Psoas muscle (tissue), 7 donors: ENCODE measurements at regions not wholly inside any gene's neighbourhood (a gene's known extent, or its start where the extent isn't known, plus 50 kb on each side); places are given as distances from the start of the nearest gene placed in this dataset.

Experiments used
- ATAC-seq, 4 donors: fragments of 200-7000 bp; cut with Tn5 transposase; one replicate each; pipeline ENCODE4 v1.9.1; 2020; ENCODE audit warnings: moderate library complexity in 3 of 4, mild to moderate bottlenecking in 2 of 4
- DNase-seq, 2 donors: peaks; one replicate each; pipeline ENCODE4 v3.0.0-alpha.2; 2020
- H3K27ac ChIP-seq: fragments of 200-600 bp; one replicate; pipeline ENCODE4 v1.8.0; 2022
- H3K27me3 ChIP-seq, 3 donors: fragments of 200-600 bp in 1 of 3; one replicate each; pipeline versions ENCODE4 v1.6.1 to v1.8.0; 2013 to 2022; ENCODE audit warnings: low read length in 2 of 3, mild to moderate bottlenecking in 2 of 3, moderate library complexity in 1 of 3; ENCODE audit not compliant: insufficient read depth in 3 of 3
- H3K36me3 ChIP-seq, 2 donors: fragments of 200-600 bp in 1 of 2; one replicate each; pipeline versions ENCODE4 v1.6.1 to v1.8.0; 2013 to 2022; ENCODE audit warnings: low read depth in 1 of 2, mild to moderate bottlenecking in 1 of 2, moderate library complexity in 1 of 2; ENCODE audit not compliant: insufficient read depth in 1 of 2
- H3K4me1 ChIP-seq: fragments of 200-600 bp; one replicate; pipeline ENCODE4 v1.8.0; 2022
- H3K4me3 ChIP-seq: fragments of 200-600 bp; one replicate; pipeline ENCODE4 v1.8.0; 2022; ENCODE audit warnings: mild to moderate bottlenecking
- H3K9me3 ChIP-seq: fragments of 200-600 bp; one replicate; pipeline ENCODE4 v1.8.0; 2022
- WGBS, 3 donors: extraction: QIAGEN DNeasy Blood & Tissue Kit; methylation state at CpG; one replicate each; pipeline versions ENCODE4 v1.1.6 to v1.1.7; 2013; 5-methylcytosine and 5-hydroxymethylcytosine counted together
- intact Hi-C, 2 donors: fragments of 100-400 bp; cut with DNase I; formaldehyde crosslinking; loops; one replicate each; pipeline versions ENCODE4 v1.11.0 to v1.14.2; 2022
- TF ChIP-seq, protein P1 (sequence below): fragments of 200-600 bp; IDR thresholded peaks from one replicate; pipeline ENCODE4 v1.8.0; 2022; ENCODE audit warnings: antibody characterized with exemption
- donor health status: healthy with polysubstance abuse.
- donor health status: DM: no; HTN: no; CAD: no; lungs with moderate emphysema.
- donor health status: Bipolar disorder and iron deficiency.
- donor health status: healthy.
- donor health status: DM: yes; HTN: yes; CAD: no.
- donor health status: DM: no; HTN: no; CAD: no.
- donor health status: DM: yes; HTN: yes; CAD: no.

DNA sequence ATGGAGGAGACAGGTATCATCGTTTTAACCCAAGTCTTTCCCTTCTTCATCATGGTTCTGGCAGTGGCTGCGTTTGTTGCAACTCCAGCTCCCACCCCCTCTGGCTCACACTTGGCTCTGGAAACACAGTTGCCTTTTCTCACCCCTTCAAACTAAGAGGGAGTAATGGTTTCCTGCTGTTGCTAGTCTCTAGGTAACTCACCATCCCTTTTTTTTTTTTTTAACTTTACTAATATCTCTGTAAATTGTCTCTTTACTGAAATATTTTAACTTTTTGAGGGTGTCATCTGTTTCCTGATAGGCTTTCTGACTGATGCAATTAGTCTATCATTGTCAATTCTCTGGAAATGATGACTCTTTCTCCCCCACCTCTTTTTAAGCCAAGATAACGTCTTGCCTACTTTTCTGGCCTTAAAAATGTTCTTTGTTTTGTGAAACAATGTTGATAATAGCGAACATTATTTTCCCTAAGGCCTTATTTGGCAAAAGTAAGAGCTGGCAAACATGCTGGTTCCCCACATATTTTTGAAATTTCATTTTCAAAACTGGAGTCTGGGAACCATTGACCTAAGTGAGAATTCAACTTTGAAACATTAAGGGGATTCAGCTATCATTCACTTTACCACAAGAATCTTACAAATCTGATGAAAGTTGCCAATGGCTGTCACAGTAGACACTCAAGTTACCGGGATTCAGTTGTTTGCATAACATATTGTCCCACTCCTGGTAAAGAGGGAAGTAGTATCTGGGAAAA, 85.3 kb downstream of the LEPR start:
- Histone ChIP-seq H3K36me3 (no peaks in the 10 kb centered on the region), H3K4me1 (peaks cover 8% of the 10 kb centered on the region), H3K27ac (no peak overlapping the region), H3K27me3 (no peaks in the 10 kb centered on the region), H3K9me3 (no peaks in the 10 kb centered on the region), H3K4me3 (no peak overlapping the region)
- DNase-seq: no peak
- TF ChIP-seq, protein P1, sequence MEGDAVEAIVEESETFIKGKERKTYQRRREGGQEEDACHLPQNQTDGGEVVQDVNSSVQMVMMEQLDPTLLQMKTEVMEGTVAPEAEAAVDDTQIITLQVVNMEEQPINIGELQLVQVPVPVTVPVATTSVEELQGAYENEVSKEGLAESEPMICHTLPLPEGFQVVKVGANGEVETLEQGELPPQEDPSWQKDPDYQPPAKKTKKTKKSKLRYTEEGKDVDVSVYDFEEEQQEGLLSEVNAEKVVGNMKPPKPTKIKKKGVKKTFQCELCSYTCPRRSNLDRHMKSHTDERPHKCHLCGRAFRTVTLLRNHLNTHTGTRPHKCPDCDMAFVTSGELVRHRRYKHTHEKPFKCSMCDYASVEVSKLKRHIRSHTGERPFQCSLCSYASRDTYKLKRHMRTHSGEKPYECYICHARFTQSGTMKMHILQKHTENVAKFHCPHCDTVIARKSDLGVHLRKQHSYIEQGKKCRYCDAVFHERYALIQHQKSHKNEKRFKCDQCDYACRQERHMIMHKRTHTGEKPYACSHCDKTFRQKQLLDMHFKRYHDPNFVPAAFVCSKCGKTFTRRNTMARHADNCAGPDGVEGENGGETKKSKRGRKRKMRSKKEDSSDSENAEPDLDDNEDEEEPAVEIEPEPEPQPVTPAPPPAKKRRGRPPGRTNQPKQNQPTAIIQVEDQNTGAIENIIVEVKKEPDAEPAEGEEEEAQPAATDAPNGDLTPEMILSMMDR: no peak
- WGBS, 3 donors: 44 to 56% (median 45%) methylated on average over 5 of the region's 5 CpGs
- no peak for ATAC-seq
- intact Hi-C loops: no loop called here

DNA sequence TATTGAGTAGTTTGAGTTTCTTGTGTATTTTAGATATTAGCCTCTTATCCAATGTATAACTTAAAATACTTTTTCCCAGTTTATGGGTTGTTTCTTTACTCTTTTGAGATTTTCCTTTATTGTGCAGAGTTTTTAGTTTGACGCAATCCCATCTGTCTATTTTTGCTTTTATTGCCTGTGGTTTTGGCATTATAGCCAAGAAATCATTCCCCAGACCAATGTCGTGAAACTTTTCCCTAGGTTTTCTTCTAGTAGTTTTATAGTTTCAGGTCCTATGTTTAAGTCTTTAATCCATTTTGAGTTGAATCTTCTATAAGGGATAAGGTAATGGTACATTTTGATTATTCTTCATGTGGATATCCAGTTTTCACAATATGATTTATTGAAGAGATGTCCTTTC, 87.6 kb downstream of the LEPR start:
- intact Hi-C loops: no loop called here
- no peaks in the 10 kb centered on the region for H3K9me3 ChIP-seq
- no peak overlapping the region for H3K27ac ChIP-seq
- TF ChIP-seq, protein P1: no peak
- DNase-seq: no peak
- WGBS, 3 donors: 38 to 74% (median 60%) methylated on average over 2 of the region's 2 CpGs
- no peaks in the 10 kb centered on the region for H3K36me3 ChIP-seq
- no peak overlapping the region for H3K4me3 ChIP-seq
- ATAC-seq: no peak
- no peaks in the 10 kb centered on the region for H3K27me3 ChIP-seq
- peaks cover 18% of the 10 kb centered on the region for H3K4me1 ChIP-seq

DNA sequence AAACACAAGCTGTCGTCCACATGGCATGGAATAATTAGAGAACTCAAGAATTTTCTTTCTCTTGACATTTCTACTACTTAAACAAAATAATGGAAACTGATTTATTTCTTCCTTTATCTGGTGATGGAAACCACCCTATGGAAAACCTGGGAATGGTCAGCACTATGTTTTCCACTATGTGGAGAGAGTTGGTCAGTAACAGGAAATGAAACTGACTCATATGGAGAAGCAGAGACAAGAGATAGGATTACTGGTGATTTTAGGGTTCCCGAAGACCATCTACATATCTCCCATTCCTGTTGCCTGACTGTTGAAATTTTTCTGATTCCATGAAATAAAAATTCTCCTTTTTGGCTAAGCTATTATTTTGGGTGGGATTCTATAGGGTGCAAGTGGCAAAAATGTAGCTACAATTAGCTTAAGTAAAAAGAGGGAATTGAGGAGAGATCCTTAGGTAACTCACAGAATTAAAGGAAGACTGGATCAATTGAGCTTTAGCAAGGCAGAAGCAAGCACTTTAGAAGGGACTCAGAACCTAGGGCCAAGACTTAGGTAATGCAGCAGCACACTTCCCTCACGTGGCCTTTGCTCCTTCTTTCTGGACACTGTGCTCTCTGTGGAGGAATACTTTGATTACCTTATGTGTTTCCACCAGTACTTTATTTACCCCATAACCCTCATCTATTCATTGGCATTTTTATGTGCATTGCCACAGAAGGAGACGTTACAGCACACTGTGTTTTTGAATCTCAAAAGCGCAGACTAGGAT, 89.6 kb downstream of the LEPR start:
- Histone ChIP-seq H3K9me3 (no peaks in the 10 kb centered on the region), H3K27me3 (no peaks in the 10 kb centered on the region), H3K27ac (no peak overlapping the region), H3K4me3 (no peak overlapping the region), H3K4me1 (peaks cover 37% of the 10 kb centered on the region), H3K36me3 (no peaks in the 10 kb centered on the region)
- ATAC-seq: no peak
- TF ChIP-seq, protein P1: no peak
- WGBS, 3 donors: 56 to 77% (median 58%) methylated on average over 5 of the region's 5 CpGs
- no peak for DNase-seq
- intact Hi-C loops: loop anchor here in 1 of 2 donors (5.0 kb wide), 1 partner anchor 88 kb away; the partner anchor contains the start of genes LEPR and LEPROT

DNA sequence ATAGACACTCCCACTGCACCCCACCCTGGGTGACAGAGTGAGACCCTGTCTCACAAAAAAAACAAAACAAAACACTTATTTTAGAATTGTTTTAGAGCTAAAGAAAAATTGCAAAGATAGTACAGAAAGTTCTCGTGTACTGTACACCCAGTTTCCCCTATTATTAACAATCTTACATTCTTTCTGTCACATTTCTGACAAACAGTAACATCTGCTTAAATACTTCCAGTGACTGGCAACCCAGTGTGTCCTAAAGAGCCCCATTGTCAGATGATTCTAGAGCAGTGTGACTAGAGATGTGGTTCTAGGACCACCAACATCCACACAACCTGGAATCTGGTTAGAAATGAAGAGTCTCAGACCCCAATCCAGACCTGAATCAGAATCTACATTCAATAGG, 90.5 kb downstream of the LEPR start:
- Histone ChIP-seq H3K9me3 (no peaks in the 10 kb centered on the region), H3K27me3 (no peaks in the 10 kb centered on the region), H3K4me3 (no peak overlapping the region), H3K4me1 (peaks cover 37% of the 10 kb centered on the region), H3K27ac (no peak overlapping the region), H3K36me3 (no peaks in the 10 kb centered on the region)
- 64 to 71% (median 67%) methylated on average over 1 of the region's 1 CpG for WGBS, 3 donors
- no peak for DNase-seq
- TF ChIP-seq, protein P1: no peak
- intact Hi-C loops: loop anchor here in 1 of 2 donors (5.0 kb wide), 1 partner anchor 89 kb away; the partner anchor contains the start of genes LEPR and LEPROT
- no peak for ATAC-seq
